Vagina (tissue), 2 donors: ENCODE measurements at regions not wholly inside any gene's neighbourhood (a gene's known extent, or its start where the extent isn't known, plus 50 kb on each side); places are given as distances from the start of the nearest gene placed in this dataset.

Experiments
- CTCF ChIP-seq, 3 experiments: fragments of 450-650 bp in 2 of 3; fragments of 200-600 bp in 1 of 3; sonication (generic) in 1 of 3; IDR thresholded peaks; one replicate each; pipeline ENCODE4 v1.5.1; 2017 to 2019; ENCODE audit warnings: antibody characterized with exemption in 3 of 3, mild to moderate bottlenecking in 2 of 3, moderate library complexity in 2 of 3
- POLR2A ChIP-seq, 2 donors: fragments of 450-650 bp; IDR thresholded peaks; one replicate each; pipeline ENCODE4 v1.6.1; 2017; ENCODE audit warnings: antibody characterized with exemption in 2 of 2, mild to moderate bottlenecking in 2 of 2, moderate library complexity in 2 of 2

- no peak for TF ChIP-seq POLR2A (IDR thresholded peaks at IDR 0.05)
- no peak for TF ChIP-seq CTCF (IDR thresholded peaks at IDR 0.05)
These were observed 354.1 kb upstream of the LRRC7 start for GRCh38 chr1:69213644-69214043.
